Glomerular visceral epithelial cell (primary cell): ENCODE measurements at regions not wholly inside any gene's neighbourhood (a gene's known extent, or its start where the extent isn't known, plus 50 kb on each side); places are given as distances from the start of the nearest gene placed in this dataset.

Experiments
- DNase-seq: peaks from one replicate; pipeline ENCODE4 v3.0.0-alpha.2; 2016; ENCODE audit errors: extremely low spot score

DNA sequence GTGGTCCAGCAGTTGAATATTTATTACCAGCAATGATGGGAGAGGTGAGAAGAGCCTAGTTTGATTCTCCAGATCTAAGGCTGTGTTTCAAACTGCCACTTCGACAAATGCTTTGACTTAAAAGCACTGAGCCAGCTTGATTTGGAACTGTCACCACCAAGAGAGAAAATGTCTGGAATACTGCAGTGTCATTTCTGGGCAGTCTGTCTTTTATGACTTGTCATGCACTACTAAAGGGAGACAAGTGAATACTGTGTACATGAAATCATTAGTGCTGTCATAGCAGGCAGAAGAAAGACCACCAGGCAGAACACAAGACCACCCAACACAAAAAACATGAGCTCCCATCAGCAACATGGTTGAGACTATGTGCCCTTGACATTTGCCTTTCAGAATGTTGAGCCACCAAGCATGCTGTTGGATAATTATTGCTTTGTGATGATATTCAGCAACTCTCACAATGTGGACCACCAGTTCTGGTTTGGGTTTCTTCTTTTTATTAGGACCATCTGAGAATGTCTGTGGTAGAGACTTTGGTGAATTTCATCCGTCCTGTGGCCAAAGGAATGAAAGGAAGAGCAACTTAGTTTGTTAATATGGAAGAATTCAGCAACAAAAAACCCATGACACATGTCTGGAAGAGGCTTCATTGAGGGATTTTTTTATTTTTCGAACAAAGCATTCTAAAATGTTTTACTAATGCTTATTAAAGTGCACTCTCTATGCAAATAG is 125.8 kb downstream of the NTMT2 start:
- no peak for DNase-seq

- no peak for DNase-seq
Measured at GRCh38 chr1:170273291-170274130, 127.8 kb downstream of the NTMT2 start.

DNA sequence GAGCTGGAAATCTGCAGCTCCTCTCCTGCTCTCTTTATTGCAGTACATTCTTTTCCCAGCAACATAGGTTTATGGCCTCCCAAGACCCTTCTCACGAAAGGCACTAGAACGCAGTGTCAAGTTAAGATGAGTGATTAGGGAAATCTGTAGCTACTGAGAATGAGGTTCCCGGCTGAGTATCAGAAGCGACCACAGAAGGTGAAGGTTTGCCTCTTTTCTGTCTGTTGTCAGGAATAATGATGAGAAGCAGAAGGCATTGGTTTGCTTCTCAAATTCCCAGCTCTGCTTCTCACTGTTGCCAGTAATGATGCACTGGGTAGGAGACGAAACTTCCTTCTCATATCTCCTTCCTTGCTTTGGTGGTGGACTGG is 128.4 kb downstream of the NTMT2 start:
- no peak for DNase-seq

- no peak for DNase-seq
Measured at GRCh38 chr1:170277985-170278384, 132.2 kb downstream of the NTMT2 start.

DNA sequence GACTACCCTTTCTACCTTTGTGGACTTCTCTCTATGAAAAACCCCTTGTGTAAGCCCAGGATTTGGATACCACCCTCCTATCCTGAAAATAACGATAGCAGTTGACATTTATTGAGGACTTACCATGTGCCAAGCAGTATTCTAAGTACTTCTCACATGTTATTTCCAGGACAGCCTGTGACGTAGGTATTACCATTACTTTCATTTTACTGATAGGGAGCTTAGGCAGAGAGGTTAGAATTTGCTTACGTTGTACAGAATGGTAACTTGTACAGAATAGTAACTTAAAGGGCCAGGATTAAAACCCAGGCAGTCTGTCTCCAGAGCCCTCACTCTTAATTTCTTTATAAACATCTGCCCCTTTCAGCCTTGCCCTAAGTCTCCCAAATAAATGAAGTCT is 138.3 kb downstream of the NTMT2 start:
- DNase-seq: no peak

GRCh38 chr1:170284512-170284911 is 138.8 kb downstream of the NTMT2 start:
- no peak for DNase-seq

DNA sequence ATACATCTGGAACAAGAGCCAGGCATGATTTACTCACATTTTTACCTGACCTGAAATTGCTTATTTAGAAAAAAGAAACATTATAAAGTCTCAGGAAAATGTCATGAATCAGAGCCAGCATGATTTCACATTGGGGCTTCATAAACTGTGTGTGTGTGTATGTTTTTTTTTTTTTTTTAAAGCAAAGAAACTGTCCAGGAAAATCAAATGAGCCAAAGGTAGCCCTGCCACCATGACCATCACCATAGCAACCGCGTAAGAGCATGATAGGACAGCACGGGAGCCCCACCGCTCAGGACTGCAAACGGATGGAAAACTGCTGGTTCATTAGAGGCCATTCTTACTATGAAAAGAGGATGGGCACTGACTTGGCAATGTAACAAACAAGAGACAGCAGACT is 139.2 kb downstream of the NTMT2 start:
- no peak for DNase-seq

- DNase-seq: no peak
Measured at GRCh38 chr1:170288155-170288554, 142.4 kb downstream of the NTMT2 start.

- DNase-seq: no peak
Measured at GRCh38 chr1:170290276-170290675, 144.5 kb downstream of the NTMT2 start.

DNA sequence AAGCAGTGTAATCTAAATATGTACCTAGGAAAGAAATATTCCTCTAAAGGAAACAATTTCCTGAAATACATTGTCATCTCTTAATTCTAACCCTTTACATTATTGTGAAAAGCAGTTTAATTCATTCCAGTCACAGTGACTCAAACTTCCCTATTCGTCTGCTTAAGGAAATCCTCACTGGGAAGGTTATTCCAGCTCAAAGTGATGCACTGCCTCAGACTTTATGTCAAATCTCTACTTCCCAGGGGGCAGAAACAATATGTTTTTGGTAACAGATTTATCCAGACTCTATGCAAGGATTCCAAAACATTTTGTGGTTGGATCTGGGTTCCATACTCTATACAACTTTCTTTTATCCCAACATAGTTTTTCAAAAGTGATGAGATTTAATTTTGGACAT is 145.2 kb downstream of the NTMT2 start:
- no peak for DNase-seq

DNA sequence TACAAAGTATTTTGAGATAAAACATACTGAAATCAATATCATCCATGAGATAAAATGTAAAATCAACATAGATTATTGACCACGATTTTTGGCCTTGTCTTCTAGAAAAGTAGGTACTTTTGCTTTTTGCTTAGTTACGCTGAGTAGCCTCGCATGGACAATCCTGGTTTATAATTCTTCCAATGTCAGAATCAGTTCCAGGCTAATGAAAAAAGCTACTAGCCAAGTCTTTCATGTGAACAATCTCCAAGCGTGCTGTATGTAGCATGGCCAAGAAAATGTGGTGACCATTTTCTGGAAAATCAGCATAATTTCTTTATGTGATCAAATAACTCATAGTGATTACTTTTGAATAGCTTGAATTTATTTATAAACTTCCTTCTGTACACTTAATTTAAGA is 145.8 kb downstream of the NTMT2 start:
- DNase-seq: no peak

GRCh38 chr1:170296211-170296610 is 150.5 kb downstream of the NTMT2 start:
- DNase-seq: no peak

DNA sequence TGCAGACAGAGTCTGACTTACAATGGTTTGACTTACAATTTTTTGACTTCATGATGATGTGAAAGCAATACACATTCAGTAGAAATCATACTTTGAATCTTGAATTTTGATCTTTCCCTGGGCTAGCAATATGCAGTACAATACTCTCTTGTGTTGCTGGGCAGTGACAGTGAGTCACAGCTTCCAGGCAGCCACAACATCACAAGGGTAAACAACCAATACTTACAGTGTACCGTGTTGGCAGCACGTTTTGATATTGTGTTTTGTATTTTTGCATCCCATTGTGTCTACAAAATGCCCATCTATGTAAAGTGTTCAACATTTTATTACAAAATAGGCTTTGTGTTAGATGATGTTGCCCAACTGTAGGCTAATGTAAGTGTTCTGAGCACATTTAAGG is 150.9 kb downstream of the NTMT2 start:
- no peak for DNase-seq

GRCh38 chr1:170301596-170301995 is 155.8 kb downstream of the NTMT2 start:
- DNase-seq: no peak

DNA sequence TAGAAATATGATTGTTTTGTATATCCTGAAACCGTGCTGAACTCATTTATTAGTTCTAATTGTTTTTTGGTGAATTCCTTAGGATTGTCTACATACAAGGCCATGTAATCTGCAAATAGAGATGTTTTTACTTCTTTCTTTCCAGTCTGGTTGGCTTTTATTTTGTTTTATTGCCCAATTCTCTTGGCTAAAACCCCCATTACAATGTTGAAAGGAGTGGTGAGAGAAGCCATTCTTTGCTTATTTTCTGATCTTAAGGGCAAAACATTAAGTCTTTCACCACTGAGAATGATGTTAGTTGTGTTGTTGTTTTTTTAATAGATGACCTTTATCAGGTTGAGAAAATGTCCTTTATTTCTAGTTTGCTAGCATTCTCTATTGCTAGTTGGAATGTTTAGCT is 157.3 kb downstream of the NTMT2 start:
- DNase-seq: no peak

- no peak for DNase-seq
Measured at GRCh38 chr1:170305777-170306512, 160.2 kb downstream of the NTMT2 start.

DNA sequence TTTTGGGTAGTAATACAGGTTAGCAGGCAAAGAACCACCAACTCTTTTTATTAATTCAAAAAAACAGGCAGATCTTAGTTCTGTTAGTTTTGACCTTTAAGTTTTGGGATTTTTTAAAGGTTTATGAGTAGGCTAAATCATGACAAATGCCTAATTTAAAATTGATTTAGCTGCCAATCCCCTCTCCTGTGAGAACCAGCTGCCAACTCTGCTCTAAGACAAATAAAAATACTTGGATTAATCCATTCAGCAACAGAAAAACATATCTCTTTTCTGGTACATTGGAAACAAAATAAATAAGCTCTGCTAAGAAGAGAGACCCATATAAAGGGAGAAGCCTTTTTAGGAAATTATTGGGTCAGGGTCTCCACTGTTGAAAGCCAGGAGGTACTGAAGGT is 160.8 kb downstream of the NTMT2 start:
- no peak for DNase-seq

DNA sequence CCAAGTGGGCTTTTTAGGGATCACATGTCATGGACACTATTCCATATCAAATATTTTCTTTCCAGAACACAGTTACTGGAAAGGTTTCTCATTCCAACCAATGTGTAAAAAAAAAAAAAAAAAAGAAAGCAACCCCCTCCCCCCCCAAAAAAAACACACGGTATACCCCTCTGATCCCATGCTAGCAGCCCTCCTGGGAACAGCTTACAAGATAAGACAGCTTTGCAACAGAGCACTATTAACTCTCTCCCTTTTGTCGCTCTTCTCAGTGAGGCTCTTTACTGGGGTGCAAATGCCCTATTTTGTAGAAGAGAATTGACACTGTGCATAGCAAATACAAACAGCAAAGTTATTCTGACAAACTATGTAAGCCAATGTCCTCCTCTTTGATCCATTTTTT is 161.2 kb downstream of the NTMT2 start:
- DNase-seq: no peak

- no peak for DNase-seq
Measured at GRCh38 chr1:170307426-170307825, 161.7 kb downstream of the NTMT2 start.

- DNase-seq: peak; percentile 78
Measured at GRCh38 chr1:170309389-170310013, 163.7 kb downstream of the NTMT2 start.

- DNase-seq: no peak
Measured at GRCh38 chr1:170310014-170310405, 164.3 kb downstream of the NTMT2 start.

DNA sequence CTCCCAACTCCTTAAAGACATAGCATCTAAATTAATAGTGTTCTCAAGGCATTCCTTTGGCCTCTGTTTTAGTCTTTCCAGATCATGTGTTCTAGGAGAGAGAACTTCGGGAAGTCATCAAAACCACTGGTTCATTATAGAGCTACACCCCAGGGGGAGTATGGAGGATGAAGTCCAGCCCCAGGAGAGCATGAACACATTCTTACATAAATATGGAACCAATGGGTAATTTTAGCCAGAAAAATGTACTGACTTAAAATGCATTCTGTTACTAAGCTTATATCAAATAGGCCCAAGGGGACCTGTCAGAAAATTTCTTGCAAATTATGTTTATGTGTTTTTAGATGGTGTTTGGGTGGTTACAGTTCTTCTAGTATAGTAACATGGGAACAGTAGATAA is 165.2 kb downstream of the NTMT2 start:
- no peak for DNase-seq
